Esophagus squamous epithelium (tissue), 4 donors: ENCODE measurements at regions not wholly inside any gene's neighbourhood (a gene's known extent, or its start where the extent isn't known, plus 50 kb on each side); places are given as distances from the start of the nearest gene placed in this dataset.

ENCODE experiments used
- CTCF ChIP-seq, 6 experiments: fragments of 450-650 bp in 4 of 6; fragments of 200-600 bp in 2 of 6; sonication (generic) in 2 of 6; IDR thresholded peaks; one replicate each; pipeline ENCODE4 v1.5.1; 2016 to 2019; ENCODE audit warnings: antibody characterized with exemption in 6 of 6, mild to moderate bottlenecking in 4 of 6, moderate library complexity in 4 of 6
- POLR2A ChIP-seq, 4 donors: fragments of 450-650 bp; IDR thresholded peaks; one replicate each; pipeline ENCODE4 v1.6.1; 2017; ENCODE audit warnings: antibody characterized with exemption in 4 of 4, mild to moderate bottlenecking in 4 of 4, moderate library complexity in 3 of 4

- TF ChIP-seq POLR2A (IDR thresholded peaks at IDR 0.05) = no peak
- TF ChIP-seq CTCF (IDR thresholded peaks at IDR 0.05) = no peak
These were observed 192.2 kb upstream of the CPEB2 start for GRCh38 chr4:14810121-14810520.
